Stimulated activated naive CD4-positive, alpha-beta T cell treated with Interleukin-2 at 50 U/mL for 16 hours (primary cell): ENCODE measurements at regions not wholly inside any gene's neighbourhood (a gene's known extent, or its start where the extent isn't known, plus 50 kb on each side); places are given as distances from the start of the nearest gene placed in this dataset.

Experiments
- DNase-seq: peaks from one replicate; lab custom pipeline; 2025; lab: John Stamatoyannopoulos, UW

DNA sequence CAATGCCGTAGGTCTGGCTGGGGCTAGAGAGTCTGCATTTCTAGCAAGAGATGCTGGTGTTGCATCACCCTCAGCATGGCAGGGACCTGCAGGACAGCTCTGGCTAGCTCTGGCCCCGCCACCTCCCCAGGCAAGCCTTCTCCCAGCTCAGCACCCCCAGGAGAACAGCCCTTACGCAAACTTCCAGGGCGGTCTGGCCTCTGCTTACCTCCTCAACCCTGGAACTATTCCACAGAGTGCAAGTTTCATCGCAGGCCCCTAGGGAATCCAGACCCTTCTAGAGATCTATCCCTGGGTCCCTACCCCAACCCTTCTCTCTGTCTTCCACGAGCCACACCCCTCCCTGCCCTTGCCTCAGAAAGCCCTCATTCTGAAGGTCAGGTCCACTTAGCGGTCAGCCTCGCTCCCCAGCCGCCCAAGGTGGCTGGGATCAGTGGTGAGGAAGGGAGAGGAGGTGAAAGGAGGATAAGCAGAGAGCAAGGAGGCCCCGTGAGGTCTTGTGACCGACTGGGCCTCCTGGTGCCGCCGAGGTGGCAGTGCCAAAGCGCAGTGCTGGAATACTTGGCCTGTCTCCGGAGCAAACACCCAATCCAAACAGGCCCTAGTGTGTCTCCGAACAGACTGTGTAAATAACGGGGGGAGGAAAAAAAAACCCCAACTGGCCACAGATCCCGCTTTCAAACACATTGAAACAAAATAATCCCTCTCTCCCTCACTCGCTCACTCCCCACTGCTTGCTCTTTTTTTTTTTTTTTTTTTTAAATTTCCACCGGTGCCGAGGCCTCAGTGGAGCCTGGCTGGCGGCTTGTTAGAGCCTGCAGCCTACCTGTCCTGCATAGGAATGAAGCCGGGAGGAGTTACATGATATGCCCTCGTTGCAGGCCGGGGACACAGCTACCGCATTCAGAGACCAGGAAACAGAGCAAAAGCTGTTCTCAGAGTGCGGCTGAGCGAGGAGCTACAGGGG lies 380.9 kb downstream of the SOX9 start:
- no peak for DNase-seq

DNA sequence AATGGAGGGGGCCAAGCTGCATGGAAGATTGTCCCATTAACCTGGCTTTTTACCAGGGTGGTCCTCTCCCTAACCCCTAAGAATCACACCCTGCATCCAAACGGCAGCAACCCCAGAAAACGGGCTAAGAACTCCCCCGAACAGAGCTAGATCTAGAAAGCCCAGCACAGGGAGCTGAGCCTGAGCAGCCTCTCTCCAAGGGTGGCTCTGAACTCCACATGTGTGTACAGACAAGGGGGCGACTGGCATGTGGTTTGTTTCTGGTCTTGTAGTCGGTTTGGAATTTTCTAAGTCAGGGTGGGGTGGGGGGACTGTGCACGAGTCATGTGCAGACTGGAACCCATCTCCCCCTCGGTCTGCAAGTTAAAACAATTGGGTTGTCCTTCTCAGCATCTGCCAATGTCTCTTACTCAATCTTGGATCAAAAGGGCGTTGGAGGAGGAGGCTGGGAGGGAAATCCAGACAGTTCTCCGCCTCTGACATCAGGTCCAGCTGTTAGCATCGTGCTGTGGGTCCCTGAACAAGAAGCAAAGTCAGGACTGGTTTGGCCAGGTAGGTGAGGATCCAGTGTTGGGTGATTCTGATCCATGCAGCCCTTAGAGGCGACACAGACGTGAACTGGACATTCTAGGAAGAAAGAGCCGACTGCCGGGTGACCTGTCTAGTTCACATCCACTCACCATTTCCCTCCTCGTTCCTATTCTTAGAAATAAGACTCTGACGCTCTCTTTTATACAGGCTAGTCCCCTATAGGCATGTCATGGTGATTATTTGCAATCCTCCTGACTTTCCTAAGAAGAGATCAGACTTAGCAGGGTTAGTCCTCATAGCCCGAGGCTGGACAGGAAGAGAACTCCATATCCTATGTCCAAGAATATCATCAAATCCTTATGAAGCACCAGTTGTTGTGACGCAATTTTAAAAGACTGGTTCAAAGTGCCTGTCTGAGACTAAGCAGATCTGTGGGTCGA lies 381.8 kb downstream of the SOX9 start:
- no peak for DNase-seq

DNA sequence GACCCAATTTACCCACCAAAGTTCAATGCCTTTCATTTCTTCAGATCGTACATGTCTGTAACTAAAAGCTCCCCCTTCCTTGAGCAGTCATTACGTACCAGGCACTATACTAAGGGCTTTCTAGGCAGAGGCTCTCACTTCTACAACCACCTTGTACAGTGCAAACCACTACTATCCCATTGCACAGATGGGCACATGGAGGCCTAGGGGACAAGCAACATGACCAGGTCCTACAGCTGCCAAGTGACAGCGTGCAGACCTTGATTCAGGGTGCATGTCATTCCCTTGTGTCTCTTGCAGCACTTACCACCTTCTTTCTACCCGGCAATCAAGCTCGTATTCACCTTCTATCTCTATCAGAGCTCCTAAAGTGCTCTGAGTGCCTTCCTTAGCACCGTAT lies 382.7 kb downstream of the SOX9 start:
- DNase-seq, result no peak

DNA sequence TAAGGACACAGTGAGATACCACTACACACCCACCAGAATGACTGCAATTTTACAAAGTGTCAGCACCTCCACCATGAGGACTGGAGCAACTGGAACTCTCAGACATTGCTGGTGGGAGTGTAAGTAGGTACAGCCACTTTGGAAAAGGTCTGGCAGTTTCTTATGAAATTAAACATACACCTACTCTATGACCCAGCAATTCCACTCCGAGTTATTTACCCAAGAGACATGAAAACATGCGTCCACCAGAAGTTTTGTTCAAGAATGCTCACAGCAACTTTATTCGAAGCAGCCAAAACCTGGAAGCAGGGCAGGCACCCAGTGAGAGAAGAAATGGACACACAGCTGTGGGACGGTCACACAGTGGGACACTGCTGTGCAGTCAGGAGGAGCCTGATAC lies 384.0 kb downstream of the SOX9 start:
- no peak for DNase-seq

DNA sequence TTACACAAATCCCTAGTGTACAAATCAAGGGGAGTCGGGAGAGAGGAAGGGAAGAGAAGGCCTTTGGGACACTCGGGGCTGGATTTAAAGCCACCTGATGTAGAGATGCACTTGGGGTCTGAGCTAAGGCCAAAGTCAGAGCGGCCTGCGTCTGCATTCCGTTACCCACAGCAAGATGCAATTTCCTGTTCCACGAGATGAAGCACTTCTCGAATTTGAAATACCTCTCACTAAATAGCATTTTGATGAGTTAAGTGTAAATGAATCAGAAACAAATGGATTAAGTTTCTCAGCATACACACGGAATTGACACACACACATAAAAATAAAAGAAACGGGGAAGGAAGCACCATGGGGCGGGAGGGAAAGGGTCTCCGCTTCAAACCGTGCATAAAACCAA lies 386.0 kb downstream of the SOX9 start:
- DNase-seq, result no peak

DNA sequence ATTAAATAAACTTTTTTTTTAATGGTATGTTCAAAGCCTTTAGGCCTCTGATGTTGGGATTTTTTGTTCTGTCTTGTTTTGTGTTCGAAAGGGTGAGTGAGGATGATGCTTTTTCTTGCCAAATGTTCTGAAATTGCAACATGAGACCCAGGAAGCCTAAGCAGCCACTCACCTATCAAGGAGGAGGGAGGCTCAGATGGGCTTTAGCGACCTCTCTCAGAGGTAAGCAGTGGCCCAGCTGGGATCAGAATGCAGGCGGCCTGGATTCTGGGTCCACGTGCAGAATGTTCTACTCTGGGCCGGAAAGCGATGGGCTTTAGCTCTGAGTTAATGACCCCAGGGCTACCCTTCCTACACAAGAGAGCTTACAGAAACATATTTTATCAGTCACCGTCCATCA lies 386.6 kb downstream of the SOX9 start:
- no peak for DNase-seq

DNA sequence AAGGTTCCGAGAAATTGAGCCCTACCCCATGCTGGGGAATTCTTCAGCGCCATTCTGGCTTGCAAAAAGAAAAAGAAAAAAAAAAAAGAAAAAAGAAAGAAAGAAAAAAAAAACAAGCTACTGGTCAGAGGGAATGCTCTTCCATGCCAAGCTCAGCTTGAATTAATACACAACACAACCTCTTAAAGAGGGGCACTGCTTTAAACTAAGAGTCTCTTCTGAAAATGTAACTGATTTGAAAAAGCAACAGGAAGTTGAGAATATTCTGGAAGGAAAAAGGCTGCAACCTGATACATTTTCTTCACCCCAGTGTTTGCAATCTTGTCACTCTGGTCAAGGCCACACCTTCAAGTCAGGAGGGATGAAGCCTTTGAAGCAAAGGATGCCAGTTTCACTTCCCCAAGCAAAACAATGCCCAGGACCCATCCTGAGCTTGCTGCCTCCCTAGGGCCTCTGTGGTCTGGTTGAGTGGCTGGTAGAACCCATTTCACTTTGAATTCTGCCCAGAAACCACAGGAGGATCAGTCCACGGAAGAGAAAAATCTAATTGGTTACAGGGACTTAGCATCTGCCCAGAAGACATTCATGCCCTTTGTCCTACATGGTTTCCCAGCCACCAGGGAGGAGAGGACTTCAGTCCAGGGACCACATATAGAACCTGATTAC lies 389.7 kb downstream of the SOX9 start:
- DNase-seq, result no peak

DNA sequence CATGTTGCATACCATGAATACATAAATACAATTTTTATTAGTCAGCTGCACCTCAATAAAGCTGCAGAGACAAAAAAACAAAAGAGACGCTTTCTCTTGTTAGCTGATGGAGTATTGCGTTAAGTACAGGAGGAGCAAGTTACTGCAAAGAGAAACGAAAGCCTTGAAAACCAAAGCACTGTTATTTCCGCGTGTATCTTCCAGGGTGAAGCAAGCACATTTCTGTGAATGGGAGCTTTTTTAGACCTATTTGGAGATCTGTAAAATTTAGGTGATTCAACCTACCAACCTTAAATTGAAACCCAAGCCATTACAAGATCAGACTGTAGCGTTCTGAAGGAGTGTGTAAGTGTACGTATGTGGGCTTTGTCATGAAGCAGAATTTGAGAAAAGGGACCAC lies 390.4 kb downstream of the SOX9 start:
- DNase-seq, result no peak

DNA sequence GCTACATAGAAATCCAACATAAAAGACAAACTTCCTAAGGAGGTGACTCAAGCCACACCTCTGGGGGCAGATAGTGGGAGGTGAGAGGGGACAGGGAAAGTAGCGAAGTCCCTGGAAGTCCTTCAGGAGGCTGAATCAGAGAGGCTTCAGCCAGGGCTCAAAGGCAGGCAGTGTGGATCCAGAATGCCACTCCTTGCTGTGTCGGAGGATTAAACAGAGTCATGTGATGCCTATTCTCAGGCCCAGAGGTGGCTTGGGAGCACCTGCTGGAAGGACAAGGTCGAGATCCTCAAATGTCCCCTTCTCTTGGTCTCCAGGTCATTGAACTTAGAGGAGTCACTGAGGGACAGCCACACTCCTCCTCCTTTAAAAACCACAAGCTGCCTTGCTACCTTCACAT lies 391.1 kb downstream of the SOX9 start:
- DNase-seq, result no peak

DNA sequence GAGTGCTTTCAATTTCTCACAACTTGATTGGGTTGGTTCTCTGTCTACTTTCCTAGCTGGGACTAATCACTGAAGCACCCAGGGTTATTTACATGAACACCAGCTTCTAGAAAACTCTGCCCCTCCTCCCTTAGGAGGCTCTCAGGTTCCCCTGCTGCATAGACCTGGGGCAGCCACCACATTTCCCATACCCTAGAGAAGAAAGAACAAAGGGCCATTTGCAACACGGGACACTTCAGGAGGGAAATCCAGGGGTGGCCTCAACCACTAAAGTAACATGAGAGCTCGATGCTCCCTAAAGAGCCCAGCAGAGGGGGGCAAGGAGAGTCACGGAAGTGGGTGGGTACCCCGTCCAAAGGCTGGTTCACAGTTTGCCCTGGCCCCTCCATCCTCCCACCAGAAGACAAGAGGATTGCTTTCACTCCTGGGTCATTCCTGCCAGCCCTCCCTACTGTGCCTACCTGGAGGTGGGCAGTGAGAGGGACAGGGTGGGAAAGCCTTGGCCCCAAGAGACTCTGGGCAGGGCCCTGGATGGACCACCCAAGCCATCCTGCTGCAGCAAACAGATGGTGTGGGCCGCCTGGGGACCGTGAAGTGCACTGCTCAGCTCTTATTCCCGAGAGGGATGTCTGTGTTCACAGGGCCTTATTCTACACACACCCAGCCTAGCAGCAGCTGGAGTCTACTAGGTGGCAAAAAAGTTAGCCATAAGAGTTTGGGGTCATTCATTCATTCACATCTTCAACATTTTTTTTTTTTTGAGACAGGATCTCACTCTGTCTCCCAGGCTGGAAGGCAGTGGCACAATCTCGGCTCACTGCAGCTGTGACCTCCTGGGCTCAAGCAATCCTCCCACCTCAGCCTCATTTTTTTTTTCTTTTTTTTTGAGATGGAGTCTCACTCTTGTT lies 392.1 kb downstream of the SOX9 start:
- no peak for DNase-seq

DNA sequence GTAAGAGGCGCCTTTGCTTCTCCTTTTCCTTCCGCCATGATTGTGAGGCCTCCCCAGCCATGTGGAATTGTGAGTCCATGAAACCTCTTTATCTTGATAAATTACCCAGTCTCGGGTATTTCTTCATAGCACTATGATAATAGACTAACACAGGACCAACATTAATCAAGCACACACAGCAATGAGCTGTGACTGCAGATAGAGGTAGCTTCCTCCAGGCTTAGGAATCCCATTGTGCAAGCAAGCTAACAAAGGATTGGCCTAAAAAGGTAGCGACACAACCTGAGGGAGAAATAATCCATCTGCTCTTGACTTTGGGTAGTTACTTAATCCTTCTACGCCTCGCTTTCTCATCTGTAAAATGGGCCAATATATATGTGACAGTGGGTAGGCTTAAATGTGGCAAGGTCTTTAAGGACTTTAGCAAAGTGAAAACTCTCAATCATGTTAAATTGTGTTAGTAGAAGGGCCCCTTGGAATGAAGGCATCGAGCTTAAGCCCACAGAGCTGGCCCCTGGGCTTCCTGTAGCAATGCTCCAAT lies 393.6 kb downstream of the SOX9 start:
- DNase-seq, result no peak

DNA sequence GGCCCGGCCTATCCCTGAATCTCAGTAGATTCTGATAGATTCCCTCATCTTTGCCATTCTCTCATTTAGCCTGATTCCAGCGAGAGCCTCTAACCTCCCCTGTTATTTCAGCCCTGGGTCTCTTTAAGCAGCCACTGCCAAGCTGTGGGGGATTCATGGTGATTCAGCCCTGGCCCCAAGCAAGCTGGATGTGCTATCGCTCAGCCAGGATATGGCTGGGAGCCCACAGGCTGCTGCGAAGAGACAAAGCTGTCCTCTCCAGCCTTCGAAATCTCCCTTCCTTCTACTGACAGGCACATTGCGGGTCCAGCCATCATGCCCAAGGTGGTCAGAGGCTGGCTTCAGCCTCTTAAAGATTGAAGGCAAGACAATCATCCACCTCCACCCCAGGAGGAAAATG lies 394.1 kb downstream of the SOX9 start:
- DNase-seq, result no peak

DNA sequence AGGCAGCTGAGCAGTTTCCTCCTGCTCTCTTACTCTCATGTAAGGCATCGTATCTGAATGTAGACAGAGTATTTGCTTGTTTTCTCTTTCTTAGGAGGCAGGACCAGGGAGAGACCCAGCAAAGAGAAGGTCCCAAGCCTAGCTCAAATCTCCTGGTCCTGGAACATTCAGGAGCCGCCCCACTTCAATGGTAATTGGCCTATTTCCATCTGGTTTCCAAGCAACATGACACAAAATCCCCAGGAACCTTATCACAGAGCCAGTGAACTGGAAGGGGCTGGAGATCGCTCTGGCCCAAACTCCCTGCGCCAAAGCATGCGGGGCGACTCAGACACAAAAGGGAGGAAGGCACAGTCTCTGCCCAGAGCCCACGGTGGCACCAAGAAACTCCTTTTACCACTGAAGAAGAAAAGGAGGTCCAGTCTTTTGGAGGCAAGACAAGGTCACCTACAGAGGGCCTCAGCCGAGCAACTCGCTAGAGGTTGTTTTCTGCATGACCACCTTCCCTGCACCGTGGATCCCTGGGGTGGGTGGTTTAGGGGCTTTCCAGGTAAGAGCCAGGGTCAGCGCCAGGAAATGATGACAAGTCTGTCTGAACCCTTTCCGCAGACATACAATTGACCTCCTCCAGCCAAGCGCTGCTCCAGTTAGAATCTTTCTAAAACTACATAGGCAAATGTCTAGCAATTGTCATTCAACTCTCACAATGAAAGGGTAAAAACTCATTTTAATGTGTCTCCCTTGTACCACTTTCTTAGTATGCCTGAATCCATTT lies 394.7 kb downstream of the SOX9 start:
- no peak for DNase-seq

DNA sequence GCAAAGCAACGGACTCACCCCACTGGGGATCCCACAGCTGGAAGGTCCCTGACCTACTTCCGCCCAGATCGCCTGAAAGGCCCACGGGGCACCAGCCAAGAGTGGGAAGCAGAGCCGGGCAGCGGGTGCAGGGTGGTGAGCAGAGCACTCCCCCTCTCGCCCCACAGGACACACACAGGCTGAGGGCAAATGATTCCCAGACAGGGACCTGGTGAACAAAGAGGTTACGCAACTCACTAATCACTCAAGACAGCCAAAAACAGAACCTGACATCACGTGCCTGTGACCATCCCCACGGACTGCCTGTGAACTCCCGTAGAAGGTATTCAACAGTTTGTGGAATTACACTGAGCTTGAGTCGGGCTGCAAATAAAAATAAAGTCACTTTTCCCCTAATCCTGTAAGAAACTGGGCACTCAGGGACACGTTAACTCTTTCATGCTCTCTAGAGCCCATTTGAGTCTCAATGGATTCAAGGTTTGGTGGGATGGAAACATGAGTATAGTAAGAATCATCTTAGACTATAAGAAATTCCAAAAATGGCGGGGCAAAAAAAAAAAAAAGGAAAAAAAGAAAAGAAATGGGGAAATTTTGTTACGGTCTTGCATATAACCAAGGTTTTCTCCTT lies 396.1 kb downstream of the SOX9 start:
- no peak for DNase-seq

DNA sequence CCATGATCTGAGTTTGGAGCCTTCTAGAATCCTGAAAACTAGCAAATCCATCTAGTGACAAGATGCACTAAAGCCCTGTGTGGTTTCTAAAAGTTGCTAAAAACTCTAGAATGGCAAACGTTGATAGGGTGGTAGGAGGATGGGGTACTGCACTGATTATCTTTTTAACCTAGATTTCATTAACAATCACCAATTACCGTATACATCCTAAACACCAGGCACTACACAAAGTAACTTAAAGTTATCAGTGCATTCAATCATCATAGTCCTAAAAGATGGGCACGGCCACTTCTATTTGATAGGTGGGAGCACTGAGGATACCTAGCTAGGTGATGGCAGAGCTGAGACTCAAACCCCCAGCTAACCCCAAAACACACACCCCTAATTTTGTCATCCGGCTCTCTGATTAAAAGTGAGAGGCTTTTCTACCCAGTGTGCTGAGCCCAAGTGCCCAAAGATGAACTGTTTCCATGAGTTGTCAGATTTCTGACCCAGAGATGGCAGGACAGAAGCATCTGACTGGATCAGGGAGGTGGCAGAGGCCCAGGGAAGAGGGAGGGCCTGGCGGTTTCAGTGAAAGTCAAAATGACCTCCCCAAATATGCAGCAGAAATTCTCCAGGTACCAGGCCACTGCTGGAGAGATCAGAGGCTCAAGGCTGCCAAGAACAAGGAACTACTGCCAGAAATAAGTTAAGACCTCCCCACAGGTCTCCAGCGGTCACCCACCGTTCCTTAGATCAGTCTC lies 396.8 kb downstream of the SOX9 start:
- DNase-seq, result no peak

DNA sequence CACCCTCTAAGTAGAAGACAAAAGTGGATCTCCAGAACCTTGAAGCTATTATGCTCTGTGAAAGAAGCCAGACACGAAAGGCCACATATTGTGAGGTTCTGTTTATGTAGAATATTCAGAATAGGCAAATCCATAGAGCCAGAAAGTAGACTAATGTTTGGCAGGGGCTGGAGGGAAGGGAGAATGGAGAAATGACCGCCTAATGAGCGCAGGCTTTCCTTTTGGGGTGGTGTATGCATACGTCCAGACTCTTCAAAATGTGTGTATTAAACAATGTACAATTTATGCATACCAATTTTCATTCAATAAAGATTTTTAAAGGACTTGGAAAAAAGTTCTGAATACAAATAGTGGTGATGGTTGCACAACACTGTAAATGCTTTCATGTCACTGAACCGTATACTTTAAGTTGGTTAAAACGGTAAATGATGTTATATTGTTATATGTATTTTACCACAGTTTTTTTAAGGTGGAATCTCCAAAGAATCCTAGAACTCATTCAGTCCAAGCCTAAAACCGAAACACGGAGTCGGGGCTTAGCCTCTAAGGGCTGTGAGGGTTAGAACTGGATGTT lies 397.4 kb downstream of the SOX9 start:
- DNase-seq, result no peak

DNA sequence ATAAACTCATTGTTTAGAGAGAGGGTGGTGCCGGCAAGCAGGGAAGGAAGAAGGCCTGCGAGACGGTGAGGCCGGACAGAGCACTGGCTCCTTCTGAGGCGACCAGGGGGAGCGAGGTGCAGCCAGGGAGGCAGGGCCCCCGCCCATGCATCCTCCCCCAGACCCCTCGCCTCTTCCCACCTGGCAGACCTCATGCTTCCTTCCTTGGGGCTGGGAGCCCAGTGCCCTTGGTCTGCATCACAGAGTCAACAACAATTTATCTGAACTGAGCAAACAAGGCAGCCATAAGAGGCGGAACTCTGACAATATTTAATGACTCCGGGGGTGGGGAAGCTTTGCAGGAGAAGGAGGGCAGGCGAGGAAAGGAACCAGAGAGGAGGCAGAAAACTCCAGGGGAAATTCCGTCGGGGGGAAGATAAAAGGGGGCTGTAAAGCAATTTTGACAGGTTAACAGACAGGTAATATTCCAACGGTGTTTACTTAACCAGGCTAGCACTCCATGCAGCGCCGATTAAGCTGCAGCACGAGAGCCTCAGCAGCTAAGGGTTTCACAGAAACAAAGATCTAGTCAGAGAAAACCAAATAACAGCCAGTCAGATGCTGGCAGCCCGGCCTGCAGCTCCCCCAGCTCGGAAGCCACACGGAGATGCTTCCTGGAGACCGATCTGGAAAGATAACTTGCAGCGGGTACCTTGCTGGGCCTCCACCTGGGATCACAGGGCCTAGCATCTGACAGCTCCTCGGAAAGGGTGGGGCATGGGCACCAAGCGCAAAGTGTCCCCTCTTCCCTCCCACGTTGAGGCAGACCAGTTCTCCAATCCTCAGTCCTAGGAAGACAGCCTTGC lies 398.2 kb downstream of the SOX9 start:
- DNase-seq, result no peak

DNA sequence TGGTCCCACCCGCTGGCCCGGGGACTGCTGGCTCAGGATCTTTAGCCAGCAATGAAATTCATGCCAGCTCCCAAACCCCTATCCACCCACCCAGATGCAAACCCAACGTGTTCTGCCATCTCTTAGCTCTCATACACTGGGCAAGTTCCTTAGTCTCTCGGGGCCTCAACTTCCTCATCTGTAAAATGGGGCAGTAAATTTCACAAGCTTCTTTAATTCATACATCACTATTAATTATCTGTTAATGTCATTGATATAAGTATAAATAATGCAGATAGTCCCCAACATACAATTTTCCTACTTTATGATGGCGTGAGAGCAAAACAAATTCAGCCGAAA lies 398.7 kb downstream of the SOX9 start:
- no peak for DNase-seq
